ENCODE measurements at regions not wholly inside any gene's neighbourhood (a gene's known extent, or its start where the extent isn't known, plus 50 kb on each side); places are given as distances from the start of the nearest gene placed in this dataset.

DNA sequence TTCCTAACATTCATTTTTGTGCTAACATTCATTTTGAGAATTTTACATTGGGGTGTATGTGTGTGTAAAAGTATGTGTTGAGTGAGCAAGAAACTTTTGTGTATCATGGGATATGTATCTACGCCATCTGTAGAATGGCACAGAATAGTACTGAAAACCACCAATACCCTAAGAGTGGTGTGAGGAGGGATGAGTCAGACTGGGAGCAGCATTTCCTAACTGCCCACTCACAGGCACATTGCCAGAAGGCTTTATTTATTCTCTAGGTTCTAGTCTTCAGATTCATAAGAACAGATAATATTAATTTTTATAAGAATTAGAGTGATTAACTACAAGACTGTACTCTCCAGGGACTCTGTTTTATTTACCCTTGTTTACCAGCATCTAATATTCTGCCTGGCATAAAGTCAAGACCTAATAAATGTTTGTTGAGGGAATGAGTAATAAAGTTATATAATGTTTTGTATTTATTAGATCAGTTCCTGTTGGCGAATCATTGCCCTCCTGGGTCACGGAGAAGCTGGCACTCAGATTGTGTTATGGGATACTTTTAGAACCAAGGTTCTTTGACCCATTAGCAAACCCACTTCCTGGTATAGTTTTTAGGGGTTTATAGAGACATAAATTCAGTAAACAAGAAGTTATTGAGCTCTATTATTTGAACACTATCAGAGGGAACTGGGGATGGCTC is 159.1 kb upstream of the PPP2R2B start:
- no peak for DNase-seq

GRCh38 chr5:147040856-147041255 is 162.3 kb upstream of the PPP2R2B start:
- no peak for DNase-seq

GRCh38 chr5:147044572-147045273 is 166.2 kb upstream of the PPP2R2B start:
- no peak for DNase-seq

DNA sequence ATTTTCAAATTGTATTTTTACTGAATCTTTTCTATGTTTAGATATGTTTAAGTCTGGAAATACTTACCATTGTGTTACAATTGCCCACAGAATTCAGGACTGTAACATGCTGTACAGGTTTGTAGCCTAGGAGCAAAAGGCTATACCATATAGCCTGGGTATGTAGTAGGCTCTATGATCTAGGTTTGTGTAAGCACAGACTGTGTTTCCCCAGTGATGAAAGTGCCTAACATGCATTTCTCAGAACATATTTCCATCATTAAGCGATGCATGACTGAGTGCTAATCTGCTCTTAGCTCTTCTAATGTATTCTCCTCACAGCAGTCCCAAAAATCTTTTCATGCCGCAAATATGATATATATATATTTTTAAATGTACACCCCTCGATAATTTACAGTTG is 166.7 kb upstream of the PPP2R2B start:
- no peak for DNase-seq

DNA sequence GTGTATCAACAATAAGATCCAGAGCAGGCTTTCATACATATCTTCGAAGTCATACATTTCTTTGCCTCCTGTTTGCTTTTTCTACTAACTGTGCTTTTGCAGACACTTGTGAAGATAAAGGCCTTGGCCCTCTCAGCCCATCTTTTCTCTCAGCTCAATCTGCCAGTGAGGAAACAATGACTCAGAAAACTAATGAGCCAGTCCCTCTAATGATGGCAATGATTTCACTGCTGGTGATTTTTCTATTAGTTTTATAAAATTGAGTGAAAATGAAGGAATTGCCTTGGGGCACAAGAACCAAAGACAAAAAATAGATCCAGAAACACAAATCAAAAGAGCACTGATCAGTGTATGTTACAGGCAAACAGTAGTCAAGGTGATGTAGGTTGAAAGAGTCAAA is 167.7 kb upstream of the PPP2R2B start:
- no peak for DNase-seq

- DNase-seq = no peak
Observed at GRCh38 chr5:147046894-147047293, 168.3 kb upstream of the PPP2R2B start.

DNA sequence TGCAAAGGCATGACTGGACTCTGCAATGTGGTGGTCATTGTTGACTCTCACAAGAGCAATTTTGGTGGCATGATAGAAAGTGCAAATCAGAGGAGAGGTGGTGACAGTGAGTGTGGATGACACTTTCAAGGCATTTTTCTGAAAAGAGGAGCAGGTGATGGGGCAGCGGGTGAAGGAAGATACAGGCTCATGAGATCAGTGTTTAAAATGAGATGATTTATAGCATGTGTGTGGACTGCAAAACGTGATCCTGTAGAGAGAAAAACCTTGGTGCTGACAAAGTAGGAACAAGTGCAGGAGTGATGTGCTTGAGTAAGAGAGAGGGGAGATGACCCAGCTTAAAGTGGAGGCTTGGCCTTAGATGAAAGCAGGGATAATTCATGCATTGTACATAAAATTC is 171.2 kb upstream of the PPP2R2B start:
- no peak for DNase-seq

- no peak for DNase-seq
Observed at GRCh38 chr5:147050172-147050571, 171.6 kb upstream of the PPP2R2B start.

- DNase-seq = no peak
Observed at GRCh38 chr5:147051193-147051592, 172.6 kb upstream of the PPP2R2B start.

GRCh38 chr5:147052519-147052918 is 174.0 kb upstream of the PPP2R2B start:
- DNase-seq = no peak

- DNase-seq = no peak
Observed at GRCh38 chr5:147055089-147055826, 176.7 kb upstream of the PPP2R2B start.

- DNase-seq = no peak
Observed at GRCh38 chr5:147055850-147056566, 177.5 kb upstream of the PPP2R2B start.

DNA sequence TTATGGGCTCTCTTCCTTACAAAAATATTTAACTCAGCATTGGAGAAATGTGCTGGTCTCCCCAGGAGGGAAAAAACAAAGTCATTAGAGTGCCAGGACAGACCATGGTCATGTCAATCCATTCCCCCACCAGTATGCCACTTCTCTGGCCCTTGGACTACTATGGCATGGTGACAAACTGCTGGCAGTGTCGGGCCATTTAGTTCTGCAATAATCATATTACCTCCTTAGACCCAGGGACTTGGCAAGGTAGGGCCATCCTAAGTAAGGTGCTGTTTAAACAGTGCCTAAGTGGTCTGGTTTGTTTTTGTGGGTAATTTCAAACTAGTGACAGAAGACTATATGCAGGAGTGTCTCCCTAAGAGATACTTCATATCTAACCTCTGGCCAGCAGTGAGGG is 177.8 kb upstream of the STK32A start:
- no peak for DNase-seq

DNA sequence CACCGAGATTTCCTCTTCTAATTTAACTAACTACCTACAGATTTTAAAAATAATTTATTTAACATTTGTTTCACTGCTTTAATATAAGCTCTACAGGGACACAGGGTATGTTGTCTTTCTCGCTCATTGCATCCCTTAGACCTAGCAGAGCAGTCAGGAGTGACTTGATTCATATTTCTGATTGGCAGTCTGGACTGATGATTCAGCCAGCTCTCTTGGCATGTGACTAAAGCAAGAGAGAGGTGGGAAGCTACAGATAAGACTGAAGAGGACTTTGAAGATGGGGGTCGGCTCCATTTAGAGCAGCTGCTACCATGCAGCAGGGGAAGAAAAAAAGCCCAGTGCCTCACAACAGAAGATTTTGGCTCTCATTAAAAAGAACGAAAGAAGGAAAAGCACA is 173.4 kb upstream of the STK32A start:
- no peak for DNase-seq

- no peak for DNase-seq
Observed at GRCh38 chr5:147062427-147062826, 172.4 kb upstream of the STK32A start.

- DNase-seq = no peak
Observed at GRCh38 chr5:147063943-147064342, 170.9 kb upstream of the STK32A start.

DNA sequence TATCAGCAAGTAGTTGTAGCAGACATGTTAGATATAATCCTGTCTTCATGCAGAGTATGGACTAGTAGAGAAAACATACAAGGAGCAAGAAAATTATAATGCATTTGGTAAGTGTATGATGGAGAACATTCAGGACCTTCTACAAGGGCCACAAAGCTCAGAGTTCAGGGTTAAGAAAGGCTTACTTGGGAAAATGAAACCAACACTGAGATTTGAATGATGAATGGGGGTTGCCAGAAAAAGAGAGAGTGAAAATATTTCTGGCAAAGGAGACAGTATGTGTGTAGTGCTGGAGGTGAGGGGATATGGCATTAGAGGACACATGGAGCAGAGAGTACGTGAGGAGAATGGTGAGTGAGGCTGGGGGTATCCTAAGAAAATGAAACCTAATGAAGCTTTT is 169.8 kb upstream of the STK32A start:
- DNase-seq = no peak

- no peak for DNase-seq
Observed at GRCh38 chr5:147068998-147069397, 165.8 kb upstream of the STK32A start.

- DNase-seq = no peak
Observed at GRCh38 chr5:147072622-147073021, 162.2 kb upstream of the STK32A start.

GRCh38 chr5:147073098-147073497 is 161.7 kb upstream of the STK32A start:
- DNase-seq = no peak

DNA sequence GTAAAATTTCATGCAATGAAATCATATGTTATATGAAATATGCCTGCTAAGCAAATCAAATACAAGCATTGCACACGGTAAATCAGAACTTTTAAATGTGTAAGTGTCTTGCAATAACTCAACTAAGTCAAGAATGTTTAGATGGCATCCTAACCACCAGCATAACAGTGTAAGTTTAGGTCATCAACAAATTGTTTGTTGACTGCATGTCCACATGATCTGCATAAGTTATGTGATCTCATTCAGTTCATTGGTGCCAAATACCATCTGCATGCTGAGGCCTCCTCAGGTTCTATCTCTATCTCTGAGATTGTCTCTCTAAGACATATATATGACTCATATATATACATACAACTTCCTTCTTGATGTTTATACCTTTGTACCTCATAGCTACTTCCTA is 159.6 kb upstream of the STK32A start:
- no peak for DNase-seq

DNA sequence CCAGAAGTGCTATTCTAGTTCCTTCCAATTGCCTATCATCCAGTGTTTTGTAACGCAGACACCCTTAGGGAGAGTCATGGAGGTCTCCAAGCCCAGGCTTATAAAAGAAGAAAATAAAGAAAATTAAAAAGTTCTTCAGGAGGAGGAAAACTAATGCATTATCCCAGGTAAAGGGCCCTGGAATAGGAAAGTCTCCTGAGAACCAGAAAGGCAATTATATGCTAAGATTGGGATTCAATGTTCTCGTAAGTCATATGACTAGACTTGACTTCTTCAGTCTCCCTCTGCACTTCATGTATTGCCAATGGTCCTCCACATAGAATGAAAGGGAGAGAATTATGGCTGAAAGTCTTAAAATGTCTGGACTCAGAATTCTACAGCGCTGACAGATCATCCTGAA is 154.4 kb upstream of the STK32A start:
- no peak for DNase-seq

GRCh38 chr5:147081311-147081764 is 153.5 kb upstream of the STK32A start:
- DNase-seq = no peak
